GM18867 (cell line): ENCODE measurements at regions not wholly inside any gene's neighbourhood (a gene's known extent, or its start where the extent isn't known, plus 50 kb on each side); places are given as distances from the start of the nearest gene placed in this dataset.
"Not testable (repeated sequence)": the region's sequence is repeated elsewhere in the genome, so short reads cannot be mapped to it uniquely, and the experiment has no call there.

Source experiments
- ATAC-seq: cut with Tn5 transposase; IDR thresholded peaks from one replicate; pipeline ENCODE4 v1.9.1; 2021; ENCODE audit warnings: mild to moderate bottlenecking, moderate library complexity; ENCODE audit not compliant: unreplicated experiment

DNA sequence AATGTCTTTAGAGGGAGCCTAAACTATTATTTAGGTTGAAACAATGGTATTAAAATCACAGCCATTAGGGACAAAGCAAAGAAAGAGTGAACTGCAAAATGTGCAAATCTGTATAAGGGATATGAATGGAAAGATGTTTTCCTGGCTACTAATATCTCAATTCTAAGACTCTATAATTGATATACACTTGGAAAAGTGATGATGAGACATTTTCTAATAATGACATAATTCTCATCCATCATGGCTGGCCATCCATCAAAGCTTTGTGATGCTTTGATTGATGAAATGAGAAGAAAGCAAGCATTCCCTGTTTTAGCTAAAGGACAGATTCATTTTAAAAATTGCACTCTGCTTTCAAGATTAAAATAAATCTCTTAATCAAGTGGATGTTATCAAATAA is 965.5 kb upstream of the IGFBP7 start:
- no peak for ATAC-seq

DNA sequence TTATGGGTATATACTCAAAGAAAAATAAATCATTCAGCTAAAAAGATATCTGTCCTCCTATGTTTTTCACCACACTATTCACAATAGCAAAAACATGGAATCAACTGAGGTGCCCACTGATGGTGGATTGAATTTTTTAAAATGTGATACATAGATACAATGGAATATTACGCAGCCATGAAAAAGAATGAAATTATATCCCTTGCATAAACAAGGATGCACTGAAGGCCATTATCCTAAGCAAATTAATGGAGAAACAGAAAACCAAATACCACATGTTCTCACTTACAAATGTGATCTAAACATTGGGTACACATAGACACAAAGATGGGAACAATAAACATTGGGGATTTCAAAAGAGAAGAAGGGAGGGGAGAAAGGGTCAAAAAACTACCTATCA is 964.2 kb upstream of the IGFBP7 start:
- no peak for ATAC-seq

DNA sequence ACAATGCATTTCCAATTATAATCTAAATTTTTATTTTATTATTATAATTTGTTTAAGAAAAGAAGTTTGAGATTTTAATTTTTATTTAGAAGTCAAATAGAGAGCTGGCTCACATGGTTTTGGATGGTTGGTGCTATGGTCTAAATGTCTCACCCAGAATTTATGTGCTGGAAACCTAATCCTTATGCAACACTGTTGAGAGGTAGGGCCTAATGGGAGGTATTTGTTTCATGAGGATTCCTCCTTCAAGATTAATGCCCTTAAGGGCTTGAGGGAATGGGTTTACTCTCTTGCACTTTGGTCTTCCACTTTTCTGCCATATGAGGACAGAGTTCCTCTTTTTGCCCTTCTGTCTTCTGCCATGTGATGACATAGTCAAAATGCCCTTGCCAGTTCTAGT is 960.5 kb upstream of the IGFBP7 start:
- ATAC-seq, result no peak

DNA sequence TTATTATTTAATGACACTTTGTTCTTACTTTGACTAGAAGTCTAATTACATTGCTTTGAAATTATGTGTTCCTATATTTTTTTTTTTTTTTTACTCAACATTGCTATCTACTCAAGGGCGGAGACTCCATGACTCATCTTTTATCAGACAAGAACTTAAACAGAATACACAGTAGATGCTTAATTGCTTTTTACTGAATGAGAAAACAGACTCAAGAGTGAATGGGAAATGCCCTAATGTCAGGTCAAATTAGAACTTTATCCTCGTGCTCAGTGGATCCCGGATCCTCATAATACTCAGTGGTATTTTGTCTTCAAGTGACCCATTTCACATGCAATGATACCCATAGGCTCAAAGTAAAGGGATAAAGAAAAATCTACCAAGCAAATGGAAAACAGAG is 954.5 kb upstream of the IGFBP7 start:
- ATAC-seq, result no peak

DNA sequence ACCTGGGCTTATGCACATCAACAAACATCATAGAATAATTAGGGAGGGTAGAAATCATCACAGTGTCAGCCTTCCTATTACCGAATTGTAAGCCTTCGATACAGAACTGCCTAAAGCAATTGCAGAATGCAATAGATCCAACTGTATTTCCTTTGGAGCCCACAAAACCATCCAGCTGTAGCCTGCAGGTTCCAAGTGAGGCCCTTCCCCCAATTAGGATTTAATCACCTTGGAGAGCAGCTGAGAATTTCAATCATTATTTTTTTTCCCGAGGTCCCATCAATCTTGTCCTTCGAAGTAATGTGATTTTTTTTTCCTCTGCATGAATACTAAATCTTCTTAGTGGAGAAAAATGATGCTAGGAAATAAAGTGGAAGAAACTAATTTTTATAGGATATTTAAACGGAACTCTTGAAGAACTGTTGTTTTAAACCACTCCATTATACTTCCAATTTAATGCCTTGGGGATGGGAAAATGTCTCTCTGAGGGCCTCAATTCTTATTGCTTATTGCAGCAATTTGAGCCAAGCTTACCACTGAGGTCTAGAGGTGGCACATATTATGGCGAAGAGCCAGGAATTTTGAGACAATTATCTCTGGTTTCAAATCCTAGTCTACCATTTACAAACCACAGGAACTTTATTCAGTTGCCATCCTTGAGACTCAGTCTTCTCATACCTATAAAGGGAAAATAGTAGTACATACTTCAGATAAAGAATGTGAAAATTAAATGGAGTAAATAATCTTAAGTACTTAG is 953.4 kb upstream of the IGFBP7 start:
- no peak for ATAC-seq

DNA sequence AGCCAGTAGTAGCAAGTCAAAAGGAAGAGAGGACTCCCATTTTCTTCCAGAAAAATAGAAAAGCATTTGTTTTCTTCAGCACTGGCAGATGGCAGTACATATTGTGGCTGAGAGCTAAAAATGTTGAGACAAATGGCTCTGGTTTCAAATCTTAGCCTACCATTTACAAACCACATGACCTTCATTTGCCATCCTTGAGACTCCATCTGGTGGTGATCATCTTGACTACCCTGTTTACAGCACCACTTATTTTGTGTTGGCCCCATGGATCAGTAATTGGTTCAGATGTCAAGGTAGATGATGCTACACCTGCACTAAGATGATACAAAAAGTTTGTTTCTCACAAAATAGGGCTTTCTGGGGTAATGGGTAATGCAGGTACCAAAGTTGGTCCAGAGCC is 951.8 kb upstream of the IGFBP7 start:
- ATAC-seq, result no peak

DNA sequence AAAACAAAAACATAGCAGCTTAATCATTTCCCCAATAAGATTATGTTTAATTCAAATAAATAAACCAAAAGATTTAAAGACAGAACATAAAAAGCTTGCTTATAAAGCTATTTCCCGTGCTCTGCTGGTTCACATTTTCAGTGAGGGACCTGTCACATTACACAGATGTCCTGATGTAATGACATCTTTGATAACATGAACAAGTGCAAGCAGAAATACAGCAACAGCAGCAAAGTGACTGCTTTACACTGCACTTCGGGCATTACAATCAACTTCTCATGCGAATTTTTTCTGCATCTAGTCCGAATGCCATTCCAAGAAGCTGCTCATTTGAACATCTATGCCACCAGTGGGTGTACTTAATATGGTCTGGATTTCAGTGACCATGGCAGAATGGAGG is 940.3 kb upstream of the IGFBP7 start:
- ATAC-seq, result no peak

DNA sequence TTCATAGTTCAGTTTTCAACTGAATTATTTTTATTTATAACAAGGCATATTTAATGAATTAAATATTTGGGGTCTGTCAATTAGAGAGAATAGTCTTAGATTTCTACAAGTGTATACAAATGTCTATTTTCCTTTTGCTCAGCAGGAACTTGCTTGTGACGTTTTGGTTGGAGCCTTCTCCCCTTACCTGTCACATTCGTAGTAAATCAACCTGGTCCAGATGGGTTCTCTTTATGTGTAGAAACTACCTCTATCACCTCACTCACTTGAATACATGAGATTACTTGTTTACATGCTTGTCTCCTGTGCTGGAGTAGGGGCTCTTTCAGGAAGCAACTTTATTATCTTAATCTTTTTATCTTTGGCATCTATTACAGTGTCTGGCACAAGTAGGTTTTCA is 938.3 kb upstream of the IGFBP7 start:
- ATAC-seq, result no peak

DNA sequence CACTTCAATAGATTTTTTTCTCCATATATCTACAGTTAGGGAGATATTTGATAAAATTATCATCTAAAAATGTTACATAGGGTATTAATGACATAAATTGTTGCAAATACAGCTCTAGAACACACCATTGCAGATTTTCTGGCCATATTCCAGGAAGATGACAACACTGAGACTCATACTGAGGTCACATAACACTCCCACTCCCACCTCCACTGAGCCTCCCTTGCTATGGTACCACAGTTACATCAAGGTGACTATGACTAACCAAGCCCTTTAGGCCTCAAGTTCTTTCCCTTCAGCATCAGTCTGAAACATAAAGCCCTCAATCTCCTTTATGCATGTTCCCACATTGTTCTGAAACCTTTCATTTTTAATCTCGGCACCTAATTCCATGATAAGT is 932.0 kb upstream of the IGFBP7 start:
- ATAC-seq, result no peak

DNA sequence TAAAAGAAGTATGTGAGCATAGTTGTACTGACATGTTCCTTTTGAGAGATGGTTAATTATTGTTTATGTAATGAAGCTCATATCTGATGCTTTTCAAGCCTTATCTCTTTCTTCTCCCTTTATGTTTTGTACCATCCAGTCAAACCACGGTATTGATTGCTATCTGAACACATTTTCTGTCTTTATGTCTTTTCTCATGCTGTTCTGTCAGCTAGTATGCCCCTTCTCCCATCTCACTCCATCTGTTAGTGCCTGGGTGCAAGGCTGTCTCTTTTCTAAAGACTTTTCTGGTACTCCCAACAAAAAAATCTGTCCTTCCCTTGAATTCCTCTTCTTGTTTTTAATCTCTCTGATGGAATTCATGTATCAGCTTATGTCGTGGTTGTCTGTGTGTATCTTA is 883.8 kb upstream of the IGFBP7 start:
- no peak for ATAC-seq

DNA sequence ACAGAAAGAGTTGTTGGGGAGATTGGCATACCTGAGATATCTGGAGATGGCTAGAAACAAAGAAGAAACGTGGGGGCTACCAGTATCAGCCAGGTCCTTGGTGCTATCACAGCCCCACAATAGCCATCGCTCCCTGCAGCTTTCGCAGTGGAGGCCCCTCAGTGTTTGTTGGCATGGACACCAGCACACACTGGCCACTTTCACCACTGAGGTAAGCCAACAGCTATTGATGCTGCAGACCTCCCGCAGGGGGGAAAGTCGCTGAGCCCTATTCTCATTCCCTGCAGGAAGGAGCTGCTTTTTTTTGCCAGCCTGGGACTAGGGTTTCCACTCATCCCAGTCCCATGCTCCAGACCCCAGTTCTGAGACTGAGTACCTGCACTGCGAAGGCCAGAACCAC is 879.2 kb upstream of the IGFBP7 start:
- no peak for ATAC-seq

DNA sequence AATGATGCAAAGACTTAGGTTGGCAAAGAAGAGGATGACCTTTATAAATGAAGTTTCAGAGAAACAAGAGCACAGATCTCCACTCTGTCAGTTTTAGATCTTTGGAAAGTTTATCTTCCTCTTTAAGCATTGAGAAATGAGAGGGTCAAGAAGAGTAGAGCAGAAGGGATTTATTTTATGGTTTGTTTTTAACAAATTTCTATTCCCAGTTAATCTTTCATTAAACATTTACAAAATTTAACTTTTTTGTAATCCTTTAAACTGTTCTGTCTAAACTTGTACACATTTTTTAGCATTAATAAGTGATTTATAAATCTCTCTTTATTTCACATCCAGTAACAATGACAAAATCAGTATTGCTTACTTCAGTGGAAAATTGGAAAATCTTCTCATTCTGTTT is 875.0 kb upstream of the IGFBP7 start:
- ATAC-seq, result no peak

DNA sequence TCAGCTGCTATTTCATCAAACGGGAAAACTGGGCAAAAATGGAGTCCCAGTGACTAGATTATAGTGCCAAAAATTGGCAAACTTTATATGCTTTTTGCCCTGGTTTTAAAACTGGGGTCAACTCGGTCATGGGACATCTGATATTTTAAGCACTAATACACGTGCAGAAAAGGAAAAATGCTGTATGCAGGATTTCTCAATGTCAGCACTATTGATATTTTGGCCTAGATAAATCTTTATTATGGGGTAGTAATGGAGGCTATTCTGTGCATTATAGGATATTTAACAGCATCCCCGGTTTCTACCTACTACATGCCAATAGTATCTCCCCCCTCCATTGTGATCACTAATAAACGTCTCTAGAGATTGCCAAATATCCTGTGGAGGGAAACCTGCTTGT is 870.9 kb upstream of the IGFBP7 start:
- ATAC-seq, result no peak

DNA sequence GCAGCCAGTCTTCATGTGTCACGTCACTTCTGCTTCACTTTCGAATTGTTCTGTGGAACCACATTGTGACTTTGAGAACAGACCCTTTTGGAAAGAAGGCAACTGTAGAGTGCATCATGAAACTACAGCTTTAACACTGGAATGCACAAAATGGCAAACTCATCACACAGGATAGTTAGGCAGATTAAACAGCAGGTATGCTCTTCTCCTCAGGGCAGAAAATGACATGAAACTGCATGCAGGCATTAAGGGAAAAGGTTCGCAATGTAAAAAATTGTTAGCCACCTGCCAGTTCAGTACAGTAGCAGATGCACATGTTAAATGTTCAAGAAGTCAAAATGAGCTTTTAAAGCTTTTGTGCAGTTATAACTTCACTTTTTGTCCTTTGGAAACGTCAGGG is 864.6 kb upstream of the IGFBP7 start:
- no peak for ATAC-seq

DNA sequence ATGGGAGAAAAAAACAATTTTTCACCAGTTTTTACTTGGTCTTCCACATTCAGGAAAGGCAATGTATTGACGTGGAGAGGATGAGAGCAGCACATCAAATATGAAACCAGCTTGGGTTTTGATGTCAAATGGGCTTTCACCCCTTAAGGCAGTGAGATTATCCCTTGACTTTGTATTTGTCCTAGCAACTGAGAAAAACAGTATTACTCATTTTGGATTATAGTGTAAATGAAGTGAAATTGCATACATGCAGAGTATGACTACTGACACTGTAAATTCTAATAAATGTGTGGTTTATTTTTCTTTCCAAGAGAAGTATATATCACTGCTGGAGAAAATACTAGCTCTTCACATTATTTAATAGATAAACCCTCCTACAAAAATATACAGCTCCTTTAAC is 863.6 kb upstream of the IGFBP7 start:
- no peak for ATAC-seq

DNA sequence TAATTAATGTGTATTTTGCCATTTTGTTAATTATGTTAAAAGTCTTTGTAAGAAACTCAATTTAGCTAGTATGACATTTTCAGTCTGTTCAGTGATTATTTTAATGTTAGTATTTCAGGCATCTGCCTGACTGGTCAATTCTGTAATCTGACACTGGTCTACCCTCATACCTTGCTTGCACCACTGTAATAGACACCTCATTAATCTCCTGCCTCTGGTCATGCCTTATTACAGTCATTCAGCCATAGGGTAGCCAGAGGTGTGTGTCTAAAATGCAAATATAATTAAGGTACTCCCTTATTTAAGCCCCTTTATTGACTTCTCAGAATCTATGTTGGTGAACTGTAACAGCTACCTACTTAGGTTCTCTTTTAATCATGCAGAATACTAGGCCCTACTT is 861.1 kb upstream of the IGFBP7 start:
- no peak for ATAC-seq

DNA sequence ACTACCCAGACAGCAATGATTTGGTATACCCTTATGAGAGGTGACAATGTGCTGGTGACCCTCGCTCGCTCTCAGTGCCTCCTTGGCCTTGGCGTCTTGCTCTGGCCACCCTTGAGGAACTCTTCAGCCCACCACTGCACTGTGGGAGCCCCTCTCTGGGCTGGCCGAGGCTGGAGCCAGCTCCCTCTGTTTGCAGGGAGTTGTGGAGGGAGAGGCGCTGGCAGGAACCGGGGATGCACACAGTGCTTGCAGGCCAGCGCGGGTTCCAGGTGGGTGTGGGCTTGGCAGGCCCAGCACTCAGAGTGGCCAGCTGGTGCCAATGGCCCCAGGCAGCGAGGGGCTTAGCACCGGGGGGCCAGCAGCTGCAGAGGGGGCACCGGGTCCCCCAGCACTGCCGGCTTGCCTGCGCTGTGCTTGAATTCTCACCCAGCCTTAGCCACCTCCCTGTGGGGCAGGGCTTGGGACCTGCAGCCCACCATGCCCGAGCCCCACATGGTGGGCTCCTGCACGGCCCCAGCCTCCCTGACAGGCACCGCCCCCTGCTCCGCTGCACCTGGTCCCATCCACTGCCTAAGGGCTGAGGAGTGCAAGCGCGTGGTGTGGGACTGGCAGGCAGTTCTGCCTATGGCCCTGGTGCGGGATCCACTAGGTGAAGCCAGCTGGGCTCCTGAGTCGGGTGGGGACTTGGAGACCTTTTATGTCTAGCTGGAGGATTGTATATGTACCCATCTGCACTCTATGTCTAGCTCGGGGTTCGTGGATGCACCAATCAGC is 857.0 kb upstream of the IGFBP7 start:
- ATAC-seq, result no peak

DNA sequence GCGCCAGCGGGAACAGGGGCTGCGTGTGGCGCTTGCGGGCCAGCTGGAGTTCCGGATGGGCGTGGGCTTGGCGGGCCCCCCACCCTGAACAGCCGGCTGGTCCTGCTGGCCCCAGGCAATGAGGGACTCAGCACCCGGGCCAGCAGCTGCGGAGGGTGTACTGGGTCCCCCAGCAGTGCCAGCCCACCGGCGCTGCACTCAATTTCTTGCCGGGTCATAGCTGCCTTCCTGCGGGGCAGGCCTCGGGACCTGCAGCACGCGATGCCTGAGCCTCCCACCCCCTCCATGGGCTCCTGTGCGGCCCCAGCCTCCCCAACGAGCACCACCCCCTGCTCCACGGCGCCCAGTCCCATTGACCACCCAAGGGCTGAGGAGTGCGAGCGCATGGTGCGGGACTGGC is 855.2 kb upstream of the IGFBP7 start:
- ATAC-seq, result not testable (repeated sequence)

DNA sequence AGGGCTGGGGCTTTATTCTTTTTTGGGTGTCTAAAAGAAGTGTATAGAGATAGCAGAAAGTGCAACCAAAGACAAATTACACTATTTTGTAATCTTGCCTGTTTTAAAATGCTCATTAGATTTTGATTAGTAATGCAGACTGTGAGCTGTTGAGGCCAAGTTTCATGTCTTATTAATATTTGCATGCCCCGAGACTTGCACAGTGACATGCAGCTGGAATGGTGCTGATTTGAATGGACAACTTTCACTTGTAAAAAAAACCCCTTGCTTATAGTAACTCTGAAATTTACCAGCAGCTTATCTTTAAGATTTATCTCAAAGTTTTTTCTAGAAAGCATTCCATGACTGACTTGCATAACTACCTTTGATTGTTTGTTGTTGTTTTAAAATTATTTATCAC is 835.1 kb upstream of the IGFBP7 start:
- ATAC-seq, result no peak

DNA sequence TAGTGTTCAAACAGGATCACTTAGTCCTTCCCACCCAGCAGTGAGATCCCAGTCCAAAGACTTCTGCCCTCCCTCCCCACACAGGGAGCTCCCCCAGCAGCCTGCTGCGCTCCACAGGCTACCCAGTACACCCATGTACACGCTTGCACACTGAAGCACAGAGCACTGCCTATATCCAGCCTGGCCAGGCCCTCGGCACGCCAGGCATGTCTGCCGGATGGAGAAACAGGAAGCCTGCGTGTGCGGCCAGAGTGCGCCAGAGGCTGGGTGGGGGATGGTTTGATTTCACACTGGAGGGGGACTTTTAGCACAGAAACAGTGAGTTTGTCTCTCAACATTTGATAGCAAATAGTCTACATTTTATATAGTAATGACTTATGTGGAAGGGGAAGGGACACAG is 833.5 kb upstream of the IGFBP7 start:
- ATAC-seq, result no peak

DNA sequence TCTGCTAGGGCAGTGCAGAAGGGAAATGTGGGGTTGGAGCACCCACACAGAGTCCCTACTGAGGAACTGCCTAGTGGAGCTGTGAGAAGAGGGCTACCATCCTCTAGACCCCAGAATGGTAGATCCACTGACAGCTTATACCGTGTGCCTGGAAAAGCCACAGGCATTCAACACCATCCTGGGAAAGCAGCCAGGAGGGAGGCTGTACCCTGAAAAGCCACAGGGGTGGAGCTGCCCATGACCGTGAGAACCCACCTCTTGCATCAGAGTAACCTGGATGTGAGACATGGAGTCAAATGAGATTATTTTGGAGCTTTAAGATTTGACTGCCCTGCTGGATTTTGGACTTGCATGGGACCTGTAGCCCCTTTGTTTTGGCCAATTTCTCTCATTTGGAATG is 827.1 kb upstream of the IGFBP7 start:
- not testable (repeated sequence) for ATAC-seq

DNA sequence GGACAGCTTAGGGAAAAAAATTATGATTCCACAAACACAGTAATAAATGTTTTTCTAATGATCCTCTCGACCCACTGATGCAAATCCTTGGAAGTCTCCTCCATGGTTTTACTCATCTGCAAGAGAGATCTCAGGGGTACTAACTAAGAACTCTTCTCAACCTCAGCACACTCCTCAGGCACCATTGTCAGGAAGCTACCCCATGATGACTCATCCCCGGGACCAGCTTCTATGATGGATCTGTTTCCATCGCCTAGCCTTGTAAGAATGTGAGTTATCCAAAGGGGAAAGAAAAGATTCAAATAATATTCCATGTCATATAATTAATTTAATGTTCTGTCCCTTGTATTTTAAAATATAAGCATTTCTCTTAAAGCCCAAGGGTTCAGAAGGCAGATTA is 816.1 kb upstream of the IGFBP7 start:
- no peak for ATAC-seq

DNA sequence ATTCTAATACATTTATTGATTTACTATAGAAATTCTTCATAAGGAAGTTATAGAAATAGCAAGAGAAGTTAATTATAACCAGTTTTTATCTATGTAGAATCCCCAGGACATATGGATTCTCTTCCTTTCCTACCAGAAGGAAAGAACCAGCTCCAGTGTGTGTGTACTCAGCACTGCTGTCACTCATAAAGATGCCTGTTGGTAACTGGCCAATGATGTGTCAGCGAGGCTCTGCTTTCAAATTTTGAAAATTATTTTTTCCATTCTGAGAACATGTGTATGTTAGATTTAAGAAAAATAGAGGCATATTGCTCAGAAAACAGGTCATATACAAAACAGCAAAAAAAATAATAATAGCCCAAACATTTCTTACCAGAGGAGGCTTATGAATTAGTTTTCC is 814.8 kb upstream of the IGFBP7 start:
- no peak for ATAC-seq
